Osteocyte (in vitro differentiated cells): ENCODE measurements at regions not wholly inside any gene's neighbourhood (a gene's known extent, or its start where the extent isn't known, plus 50 kb on each side); places are given as distances from the start of the nearest gene placed in this dataset.
A peak's percentile ranks its signal among the peaks of the same experiment; 100 is the strongest.

Experiments
- DNase-seq: peaks from one replicate; pipeline ENCODE4 v3.0.0; 2021; ENCODE audit warnings: mixed read lengths; ENCODE audit not compliant: unreplicated experiment; ENCODE audit errors: extremely low spot score
- H3K27ac Mint-ChIP-seq: one replicate; pipeline ENCODE4 v1.8.0; 2021; ENCODE audit warnings: mild to moderate bottlenecking, mixed read lengths; ENCODE audit not compliant: unreplicated experiment
- H3K27me3 Mint-ChIP-seq: one replicate; pipeline ENCODE4 v1.8.0; 2021; ENCODE audit warnings: mixed read lengths; ENCODE audit not compliant: unreplicated experiment
- H3K36me3 Mint-ChIP-seq: one replicate; pipeline ENCODE4 v1.8.0; 2021; ENCODE audit warnings: mixed read lengths; ENCODE audit not compliant: unreplicated experiment
- H3K4me1 Mint-ChIP-seq: one replicate; pipeline ENCODE4 v1.8.0; 2021; ENCODE audit warnings: mixed read lengths; ENCODE audit not compliant: unreplicated experiment
- H3K4me3 Mint-ChIP-seq: one replicate; pipeline ENCODE4 v1.8.0; 2021; ENCODE audit warnings: mild to moderate bottlenecking, moderate library complexity, mixed read lengths; ENCODE audit not compliant: unreplicated experiment
- H3K9me3 Mint-ChIP-seq: one replicate; pipeline ENCODE4 v1.8.0; 2021; ENCODE audit warnings: mixed read lengths; ENCODE audit not compliant: unreplicated experiment
- TF ChIP-seq, protein P1 (sequence below): fragments of 200-600 bp; sonication (generic); IDR thresholded peaks from 2 replicates; pipeline ENCODE4 v1.5.0; 2021; ENCODE audit warnings: antibody characterized with exemption, mild to moderate bottlenecking, moderate library complexity

DNA sequence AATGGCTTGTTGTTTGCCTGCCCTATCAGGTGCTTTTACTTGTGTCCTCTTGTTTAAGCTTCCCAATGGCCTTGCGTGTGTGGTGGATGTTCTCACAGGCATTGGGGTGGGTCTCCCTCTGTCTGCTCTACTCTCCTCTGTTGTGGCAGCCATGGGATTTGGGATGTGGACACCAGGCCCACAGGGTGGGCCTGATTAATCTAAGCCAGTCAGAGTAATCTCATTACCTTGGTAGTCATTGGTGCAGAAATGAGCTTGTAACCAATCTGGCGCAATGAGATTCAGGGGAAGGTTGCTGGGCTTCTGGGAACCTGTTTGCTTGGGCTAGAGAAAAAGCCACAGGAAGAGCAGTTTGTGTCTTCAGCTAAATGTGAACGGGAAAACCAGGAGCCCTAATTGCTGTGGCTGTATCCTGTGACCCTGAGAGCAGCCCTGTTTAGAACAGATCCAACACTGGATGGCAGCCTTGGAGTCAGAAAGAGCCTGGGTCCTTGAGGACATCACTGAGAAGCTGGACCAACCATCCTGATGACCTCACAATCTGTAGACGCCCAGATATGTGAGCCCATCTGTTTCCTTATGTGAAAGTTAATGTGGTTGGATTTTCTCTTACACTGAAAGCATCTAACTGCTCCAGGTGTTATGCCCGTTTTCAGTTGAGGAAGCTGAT, 157.3 kb upstream of the UBE2E1 start:
- H3K9me3 Mint-ChIP-seq: no peaks in the 10 kb centered on the region
- peaks cover 25% of the 10 kb centered on the region for H3K4me1 Mint-ChIP-seq
- no peak overlapping the region for H3K4me3 Mint-ChIP-seq
- no peaks in the 10 kb centered on the region for H3K27me3 Mint-ChIP-seq
- no peak overlapping the region for H3K27ac Mint-ChIP-seq
- H3K36me3 Mint-ChIP-seq: no peaks in the 10 kb centered on the region
- no peak for DNase-seq
- TF ChIP-seq, protein P1, sequence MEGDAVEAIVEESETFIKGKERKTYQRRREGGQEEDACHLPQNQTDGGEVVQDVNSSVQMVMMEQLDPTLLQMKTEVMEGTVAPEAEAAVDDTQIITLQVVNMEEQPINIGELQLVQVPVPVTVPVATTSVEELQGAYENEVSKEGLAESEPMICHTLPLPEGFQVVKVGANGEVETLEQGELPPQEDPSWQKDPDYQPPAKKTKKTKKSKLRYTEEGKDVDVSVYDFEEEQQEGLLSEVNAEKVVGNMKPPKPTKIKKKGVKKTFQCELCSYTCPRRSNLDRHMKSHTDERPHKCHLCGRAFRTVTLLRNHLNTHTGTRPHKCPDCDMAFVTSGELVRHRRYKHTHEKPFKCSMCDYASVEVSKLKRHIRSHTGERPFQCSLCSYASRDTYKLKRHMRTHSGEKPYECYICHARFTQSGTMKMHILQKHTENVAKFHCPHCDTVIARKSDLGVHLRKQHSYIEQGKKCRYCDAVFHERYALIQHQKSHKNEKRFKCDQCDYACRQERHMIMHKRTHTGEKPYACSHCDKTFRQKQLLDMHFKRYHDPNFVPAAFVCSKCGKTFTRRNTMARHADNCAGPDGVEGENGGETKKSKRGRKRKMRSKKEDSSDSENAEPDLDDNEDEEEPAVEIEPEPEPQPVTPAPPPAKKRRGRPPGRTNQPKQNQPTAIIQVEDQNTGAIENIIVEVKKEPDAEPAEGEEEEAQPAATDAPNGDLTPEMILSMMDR: no peak

DNA sequence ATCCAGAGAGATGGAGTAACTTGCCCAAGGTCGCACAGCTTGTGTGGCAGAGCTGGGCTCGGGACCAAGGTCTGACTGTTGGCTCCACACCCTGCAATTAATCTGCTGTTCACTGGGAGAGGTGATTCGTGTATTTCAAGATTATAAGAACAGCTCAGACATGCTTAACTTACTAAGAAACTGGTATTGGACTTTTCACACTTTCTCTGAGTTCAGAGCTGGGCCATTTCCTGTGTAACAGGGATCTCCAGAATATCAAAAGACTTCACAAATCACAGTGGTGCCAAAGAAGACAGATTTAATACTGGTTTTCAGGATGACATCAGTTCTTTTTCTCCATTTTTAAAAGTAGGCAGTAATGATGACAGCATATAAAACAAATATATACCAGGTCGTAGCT, 156.8 kb upstream of the UBE2E1 start:
- no peaks in the 10 kb centered on the region for H3K27me3 Mint-ChIP-seq
- no peaks in the 10 kb centered on the region for H3K9me3 Mint-ChIP-seq
- peaks cover 25% of the 10 kb centered on the region for H3K4me1 Mint-ChIP-seq
- H3K27ac Mint-ChIP-seq: no peak overlapping the region
- TF ChIP-seq, protein P1: no peak
- no peak for DNase-seq
- no peaks in the 10 kb centered on the region for H3K36me3 Mint-ChIP-seq
- no peak overlapping the region for H3K4me3 Mint-ChIP-seq

DNA sequence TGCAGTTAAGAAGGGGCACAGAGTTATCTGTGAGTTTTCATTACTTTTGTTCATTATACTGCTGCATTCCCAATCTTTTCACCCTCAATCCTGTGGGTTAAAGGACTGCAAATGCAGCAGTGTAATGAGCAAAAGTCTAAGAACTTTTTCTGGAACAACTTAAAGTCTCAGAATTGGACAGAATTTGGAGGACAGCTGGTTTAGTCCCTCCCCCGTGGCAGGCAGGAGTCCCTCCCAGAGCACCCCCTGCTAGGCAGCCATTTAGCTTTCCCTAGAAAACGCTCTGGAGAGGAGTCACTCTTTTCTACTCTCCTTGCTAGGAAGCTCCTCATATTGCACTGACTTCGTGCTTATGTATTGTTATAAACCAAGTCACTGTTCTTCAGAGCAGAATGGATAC, 156.3 kb upstream of the UBE2E1 start:
- Mint-ChIP-seq H3K36me3 (no peaks in the 10 kb centered on the region), H3K4me3 (no peak overlapping the region), H3K9me3 (no peaks in the 10 kb centered on the region), H3K27ac (no peak overlapping the region), H3K4me1 (peaks cover 25% of the 10 kb centered on the region), H3K27me3 (no peaks in the 10 kb centered on the region)
- TF ChIP-seq, protein P1: no peak
- DNase-seq: no peak

DNA sequence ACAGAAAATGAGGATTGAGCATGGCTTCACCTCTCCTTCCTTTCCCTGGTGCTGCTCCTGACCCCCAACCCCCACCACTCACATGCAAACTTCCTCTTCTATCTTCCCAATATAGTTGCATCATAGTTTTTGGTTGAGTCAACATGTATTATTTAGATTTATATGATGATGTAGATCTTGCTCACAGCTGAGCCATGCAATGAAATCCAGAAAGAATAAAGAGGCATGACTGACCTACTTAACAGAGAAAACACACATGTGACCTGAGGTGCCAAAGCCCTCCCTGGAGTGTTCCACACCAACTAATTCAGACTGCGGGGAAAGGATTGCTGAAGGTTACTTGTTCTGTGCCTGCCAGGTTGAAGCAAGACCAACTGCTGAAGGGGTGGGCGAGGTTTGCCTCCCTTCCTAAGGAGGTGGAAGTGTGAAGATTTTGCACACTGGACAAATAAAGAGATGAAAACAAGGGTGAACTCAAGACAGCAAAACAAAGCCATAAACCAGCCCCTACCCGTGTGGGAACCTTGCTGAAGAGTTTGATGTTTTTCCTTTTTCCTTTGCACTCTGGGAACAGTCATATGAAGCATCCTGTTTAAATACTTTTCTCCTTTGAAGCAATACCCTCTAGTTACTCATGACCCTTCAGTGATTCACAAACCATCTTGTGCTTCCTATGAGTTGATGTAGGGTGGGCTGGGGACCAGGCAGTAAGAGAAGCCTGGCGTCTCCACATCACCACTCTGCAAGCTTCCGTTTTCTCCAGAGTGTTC, 155.2 kb upstream of the UBE2E1 start:
- no peaks in the 10 kb centered on the region for H3K27me3 Mint-ChIP-seq

More for the DNA sequence above, 155.2 kb upstream of the UBE2E1 start:
- no peak overlapping the region for H3K4me3 Mint-ChIP-seq
- peak overlapping the region; percentile 60 for H3K27ac Mint-ChIP-seq
- no peak for DNase-seq
- H3K4me1 Mint-ChIP-seq: peaks cover 25% of the 10 kb centered on the region
- peaks cover under 1% of the 10 kb centered on the region for H3K9me3 Mint-ChIP-seq
- H3K36me3 Mint-ChIP-seq: no peaks in the 10 kb centered on the region
- TF ChIP-seq, protein P1: no peak
